Astrocyte of the hippocampus (primary cell): ENCODE measurements at regions not wholly inside any gene's neighbourhood (a gene's known extent, or its start where the extent isn't known, plus 50 kb on each side); places are given as distances from the start of the nearest gene placed in this dataset.

Source experiments
- DNase-seq: peaks from one replicate; pipeline ENCODE4 v3.0.0; 2011; ENCODE audit warnings: low read depth, low spot score

- peak; percentile 61 for DNase-seq
Observed at GRCh38 chr11:33616552-33616951, 84.1 kb downstream of the C11orf91 start.

- DNase-seq = no peak
Observed at GRCh38 chr11:33615751-33616150, 84.9 kb downstream of the C11orf91 start.

- no peak for DNase-seq
Observed at GRCh38 chr11:33613404-33613803, 87.2 kb downstream of the C11orf91 start.

- no peak for DNase-seq
Observed at GRCh38 chr11:33610903-33611302, 89.7 kb downstream of the C11orf91 start.

DNA sequence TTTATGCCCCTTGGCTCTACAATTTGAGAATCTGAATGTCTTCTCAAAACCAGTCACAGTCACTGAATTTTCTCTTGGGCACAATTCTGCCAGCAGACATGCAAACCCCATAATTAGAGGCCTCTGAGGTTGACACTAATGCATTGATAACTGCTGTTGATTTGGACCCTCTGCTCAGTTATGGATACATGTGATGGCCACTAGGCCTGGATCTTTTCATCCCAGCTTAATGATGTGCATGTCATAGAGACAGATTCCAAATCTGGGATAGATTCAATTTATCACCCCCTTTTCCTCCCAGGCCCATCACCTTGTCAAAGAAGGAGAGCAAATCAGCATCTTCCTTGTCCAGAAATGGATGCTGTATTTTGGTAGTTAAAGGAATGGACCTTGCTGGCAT is 92.2 kb downstream of the C11orf91 start:
- no peak for DNase-seq

- no peak for DNase-seq
Observed at GRCh38 chr11:33606762-33607161, 93.9 kb downstream of the C11orf91 start.

GRCh38 chr11:33605703-33606102 is 94.9 kb downstream of the C11orf91 start:
- no peak for DNase-seq

DNA sequence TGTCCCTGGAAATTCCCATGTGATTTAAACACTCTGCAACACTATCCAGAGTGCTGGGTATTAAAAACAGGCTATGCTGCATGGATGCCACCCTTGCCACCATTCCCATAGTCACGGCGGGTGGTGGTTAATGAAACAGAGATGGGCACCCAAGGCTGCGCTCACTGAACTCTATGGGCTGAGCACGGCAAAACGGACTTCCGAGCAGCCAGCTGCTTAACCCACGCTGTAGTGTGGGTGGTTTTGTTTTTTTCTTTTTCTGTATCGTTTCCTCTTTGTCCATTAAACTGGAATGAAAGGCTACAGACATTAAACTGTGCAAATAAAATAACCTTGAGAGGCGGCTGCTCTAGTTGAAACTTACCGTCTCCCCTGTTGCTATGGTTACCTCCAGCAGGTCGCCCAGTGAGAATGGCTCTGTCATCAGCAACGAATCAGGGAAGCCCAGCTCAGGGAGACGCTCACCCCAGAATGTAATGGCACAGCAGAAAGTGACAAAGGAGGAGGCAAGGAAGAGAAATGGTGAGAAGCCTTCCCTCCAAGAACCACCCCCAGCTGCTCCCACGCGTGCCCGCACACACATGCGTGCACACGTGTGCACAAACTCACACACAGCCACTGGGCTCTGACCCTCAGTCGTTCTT is 102.1 kb downstream of the C11orf91 start:
- DNase-seq = peak; percentile 29

DNA sequence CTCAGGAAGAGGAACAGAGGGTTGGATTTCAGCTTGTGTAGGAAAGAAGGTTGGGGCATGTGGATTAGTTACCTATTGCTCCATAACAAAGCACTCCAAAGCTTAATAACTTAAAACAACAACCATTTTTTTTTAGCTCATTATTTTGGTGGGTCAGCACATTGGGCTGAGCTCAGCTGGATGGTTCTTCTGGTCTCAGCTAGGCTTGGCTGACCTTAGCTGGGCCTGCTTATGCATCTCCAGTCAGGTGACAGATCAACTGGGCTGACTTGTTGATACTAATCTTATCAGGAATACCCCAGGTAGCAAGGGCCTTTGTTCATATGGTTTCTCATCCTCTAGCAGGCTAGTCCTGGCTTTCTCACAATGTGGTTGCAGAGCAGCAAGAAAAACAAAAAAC is 106.4 kb downstream of the C11orf91 start:
- DNase-seq = no peak

DNA sequence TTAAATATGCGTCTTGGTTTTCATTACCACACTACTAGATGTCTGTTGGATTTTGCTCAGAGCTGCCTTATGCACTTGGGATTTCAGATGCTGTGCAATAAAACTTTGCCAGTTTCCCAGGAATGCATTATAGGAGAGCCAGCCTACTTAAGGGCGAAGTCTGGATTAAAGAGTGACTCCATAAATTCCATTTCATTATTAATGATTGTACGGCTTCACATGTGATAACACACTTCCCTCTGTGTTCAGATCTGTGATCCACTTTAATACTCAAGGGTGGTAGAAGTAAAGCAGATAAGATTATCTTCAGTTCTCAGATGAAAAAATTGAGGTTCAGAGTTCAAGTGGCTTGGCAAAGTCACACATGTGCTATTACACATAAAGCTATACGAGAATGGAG is 110.2 kb downstream of the C11orf91 start:
- DNase-seq = no peak

DNA sequence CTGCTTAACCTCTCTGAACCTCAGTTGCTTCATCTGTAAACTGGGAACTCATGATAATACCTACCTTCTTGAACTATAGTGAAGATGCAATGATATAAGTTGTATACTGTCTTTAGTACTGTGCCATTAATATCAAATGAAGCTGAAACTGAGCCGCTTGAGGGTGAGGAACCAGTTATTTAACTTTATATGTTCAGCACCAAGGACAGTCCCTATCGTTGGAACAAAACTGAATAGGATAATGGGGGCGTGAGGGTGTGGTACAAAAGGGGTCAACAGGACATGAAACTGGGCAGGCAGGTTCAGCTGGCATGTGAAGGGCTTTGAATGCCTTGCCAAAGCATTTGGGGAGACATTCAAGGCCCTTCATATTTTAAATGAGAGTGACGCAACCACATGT is 112.6 kb downstream of the C11orf91 start:
- peak; percentile 8 for DNase-seq

- DNase-seq = no peak
Observed at GRCh38 chr11:33585586-33586209, 114.9 kb downstream of the C11orf91 start.

- no peak for DNase-seq
Observed at GRCh38 chr11:33582636-33583325, 117.8 kb downstream of the C11orf91 start.

DNA sequence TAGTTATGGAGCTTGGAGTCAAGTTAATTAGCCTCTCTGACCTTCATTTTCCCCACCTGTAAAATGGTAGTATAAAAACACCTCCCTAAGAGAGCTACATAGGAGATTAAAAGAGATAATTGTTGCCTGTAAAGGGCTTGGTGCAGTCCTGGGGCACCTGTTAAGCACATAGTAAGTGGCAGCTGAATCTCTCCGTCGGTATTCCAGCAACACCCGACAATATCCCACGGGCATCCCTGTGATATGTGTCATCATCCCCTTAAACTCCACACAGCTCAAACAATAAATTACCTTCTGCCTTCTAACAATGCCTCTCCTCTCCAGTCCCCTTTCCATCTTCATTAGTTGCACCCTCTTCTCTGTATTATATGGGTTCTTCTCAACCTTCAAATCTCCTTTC is 121.5 kb downstream of the C11orf91 start:
- no peak for DNase-seq

GRCh38 chr11:33577204-33577603 is 123.4 kb downstream of the C11orf91 start:
- DNase-seq = no peak

DNA sequence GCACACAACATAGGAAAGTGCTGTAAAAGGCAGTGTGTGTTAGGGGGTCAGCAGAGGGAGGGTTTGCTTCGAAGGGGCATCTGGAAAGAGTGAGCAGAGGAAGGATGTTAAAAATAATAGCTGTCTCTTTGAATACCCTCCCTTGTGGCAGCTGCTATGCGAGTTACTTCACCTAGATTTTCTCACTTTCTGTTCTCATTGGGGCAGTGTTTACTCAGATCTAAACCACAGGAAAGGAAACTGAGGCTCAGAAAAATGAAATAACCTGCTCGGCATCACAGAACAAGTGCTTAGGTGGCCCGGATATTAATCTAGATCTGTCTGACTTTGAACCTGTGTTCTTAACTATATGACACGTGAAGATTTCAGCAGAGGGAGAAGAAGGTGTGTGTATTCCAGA is 125.3 kb downstream of the C11orf91 start:
- no peak for DNase-seq

- DNase-seq = no peak
Observed at GRCh38 chr11:33574331-33574730, 126.3 kb downstream of the C11orf91 start.

GRCh38 chr11:33569333-33569732 is 131.3 kb downstream of the C11orf91 start:
- DNase-seq = no peak

- DNase-seq = no peak
Observed at GRCh38 chr11:33567004-33567403, 133.6 kb downstream of the C11orf91 start.

- DNase-seq = no peak
Observed at GRCh38 chr11:33564856-33565453, 135.7 kb downstream of the C11orf91 start.

DNA sequence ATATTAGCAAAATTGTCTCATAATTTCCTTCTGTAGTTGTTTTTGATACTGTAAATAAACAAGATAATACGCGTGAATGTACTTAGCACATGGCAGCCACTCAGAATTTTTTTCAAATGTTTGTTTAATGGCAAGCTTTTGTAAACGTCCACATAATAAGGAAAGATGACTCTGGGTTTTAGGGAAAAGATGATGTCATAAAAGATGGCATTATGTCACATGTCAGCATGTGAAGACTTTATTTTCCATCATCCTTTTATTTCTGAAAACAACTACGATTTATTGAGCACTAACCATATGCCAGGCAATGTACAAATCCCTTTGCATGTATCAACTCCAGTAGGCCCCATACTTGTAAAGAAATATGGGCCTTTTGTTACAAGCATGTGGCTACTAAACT is 139.9 kb downstream of the C11orf91 start:
- DNase-seq = no peak

- no peak for DNase-seq
Observed at GRCh38 chr11:33559567-33559966, 141.1 kb downstream of the C11orf91 start.

- no peak for DNase-seq
Observed at GRCh38 chr11:33558097-33558496, 142.5 kb downstream of the C11orf91 start.
